ENCODE measurements at regions not wholly inside any gene's neighbourhood (a gene's known extent, or its start where the extent isn't known, plus 50 kb on each side); places are given as distances from the start of the nearest gene placed in this dataset.
A peak's percentile ranks its signal among the peaks of the same experiment; 100 is the strongest.
"Not testable (repeated sequence)": the region's sequence is repeated elsewhere in the genome, so short reads cannot be mapped to it uniquely, and the experiment has no call there.

- no peak for DNase-seq (ENCODE audit: low spot score)
- Histone ChIP-seq H2AFZ (no peak overlapping the region), H3K9me2 (replicated peaks; ENCODE audit: insufficient read depth) (no peaks in the 10 kb centered on the region), H3K4me1 (ENCODE audit: insufficient read depth) (no peaks in the 10 kb centered on the region), H3K27ac (no peak overlapping the region), H4K20me1 (ENCODE audit: insufficient read depth, poor library complexity, severe bottlenecking) (no peaks in the 10 kb centered on the region), H3K36me3 (replicated peaks; ENCODE audit: insufficient read depth, low read depth) (no peaks in the 10 kb centered on the region), H3K4me3 (no peak overlapping the region), H3K27me3 (no peaks in the 10 kb centered on the region), H3K4me2 (peak overlapping the region; percentile 27), H3K9me3 (ENCODE audit: low read depth) (no peaks in the 10 kb centered on the region), H3K79me2 (no peaks in the 10 kb centered on the region)
- TF ChIP-seq EZH2 (IDR thresholded peaks at IDR 0.05; ENCODE audit: borderline replicate concordance) (no peak), CTCF (IDR thresholded peaks at IDR 0.05; ENCODE audit: poor library complexity) (no peak), EZH2phosphoT487 (IDR thresholded peaks at IDR 0.05; ENCODE audit: low read depth, severe bottlenecking, unreplicated experiment) (no peak)
These were observed 89.7 kb upstream of the CMC1 start for GRCh38 chr3:28151608-28152228.

DNA sequence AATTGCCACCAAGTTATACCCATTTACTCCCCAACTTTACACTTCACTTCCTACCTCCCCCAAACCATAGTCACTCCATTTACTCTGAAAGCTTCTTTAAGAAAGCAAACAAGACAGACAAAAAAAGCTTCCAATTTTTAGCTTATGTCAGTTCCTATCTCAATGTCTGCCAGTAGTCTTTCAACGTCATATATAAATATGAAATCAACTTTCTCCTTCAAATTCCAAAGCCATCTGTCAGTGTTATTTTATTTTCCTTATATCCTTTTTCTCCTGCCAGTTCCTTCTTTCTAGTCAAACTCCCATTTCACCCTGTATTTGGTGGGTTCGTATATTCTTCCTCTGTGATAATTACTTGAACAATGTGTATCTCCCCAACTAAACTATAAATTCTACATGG lies 85.8 kb upstream of the CMC1 start:
- TF ChIP-seq CTCF (IDR thresholded peaks at IDR 0.05; ENCODE audit: poor library complexity), result no peak
- TF ChIP-seq EZH2 (IDR thresholded peaks at IDR 0.05; ENCODE audit: borderline replicate concordance), result no peak
- no peak for TF ChIP-seq EZH2phosphoT487 (IDR thresholded peaks at IDR 0.05; ENCODE audit: low read depth, severe bottlenecking, unreplicated experiment)
- Histone ChIP-seq H4K20me1 (ENCODE audit: insufficient read depth, poor library complexity, severe bottlenecking) (no peaks in the 10 kb centered on the region), H3K36me3 (replicated peaks; ENCODE audit: insufficient read depth, low read depth) (no peaks in the 10 kb centered on the region), H3K9me2 (replicated peaks; ENCODE audit: insufficient read depth) (no peaks in the 10 kb centered on the region), H3K4me2 (no peak overlapping the region), H3K27ac (no peak overlapping the region), H3K4me1 (ENCODE audit: insufficient read depth) (no peaks in the 10 kb centered on the region), H3K4me3 (no peak overlapping the region), H3K9me3 (ENCODE audit: low read depth) (no peaks in the 10 kb centered on the region), H2AFZ (no peak overlapping the region), H3K27me3 (no peaks in the 10 kb centered on the region), H3K79me2 (no peaks in the 10 kb centered on the region)
- 67% methylated on average over 2 of the region's 2 CpGs for WGBS (ENCODE audit: low lambda C conversion rate, missing lambda C conversion rate)
- DNase-seq (ENCODE audit: low spot score), result no peak

DNA sequence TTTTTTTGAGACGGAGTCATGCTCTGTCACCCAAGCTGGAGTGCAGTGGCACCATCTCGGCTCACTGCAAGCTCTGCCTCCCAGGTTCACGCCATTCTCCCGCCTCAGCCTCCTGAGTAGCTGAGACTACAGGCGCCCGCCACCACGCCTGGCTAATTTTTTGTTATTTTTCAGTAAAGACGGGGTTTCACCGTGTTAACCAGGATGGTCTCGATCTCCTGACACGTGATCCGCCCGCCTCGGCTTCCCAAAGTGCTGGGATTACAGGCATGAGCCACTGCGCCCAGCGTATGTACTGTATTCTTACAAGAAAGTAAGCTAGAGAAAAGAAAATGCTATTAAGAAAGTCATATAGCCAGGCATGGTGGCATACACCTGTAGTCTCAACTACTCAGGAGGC lies 84.8 kb upstream of the CMC1 start:
- WGBS (ENCODE audit: low lambda C conversion rate, missing lambda C conversion rate), result 88% methylated on average over 14 of the region's 16 CpGs
- not testable (repeated sequence) for H3K4me1 ChIP-seq (ENCODE audit: insufficient read depth); H4K20me1 ChIP-seq (ENCODE audit: insufficient read depth, poor library complexity, severe bottlenecking); H3K27me3 ChIP-seq; H3K9me2 ChIP-seq (replicated peaks; ENCODE audit: insufficient read depth); H3K36me3 ChIP-seq (replicated peaks; ENCODE audit: insufficient read depth, low read depth); DNase-seq (ENCODE audit: low spot score); H3K4me2 ChIP-seq; H3K79me2 ChIP-seq; H3K4me3 ChIP-seq; H3K9me3 ChIP-seq (ENCODE audit: low read depth); H3K27ac ChIP-seq; H2AFZ ChIP-seq

DNA sequence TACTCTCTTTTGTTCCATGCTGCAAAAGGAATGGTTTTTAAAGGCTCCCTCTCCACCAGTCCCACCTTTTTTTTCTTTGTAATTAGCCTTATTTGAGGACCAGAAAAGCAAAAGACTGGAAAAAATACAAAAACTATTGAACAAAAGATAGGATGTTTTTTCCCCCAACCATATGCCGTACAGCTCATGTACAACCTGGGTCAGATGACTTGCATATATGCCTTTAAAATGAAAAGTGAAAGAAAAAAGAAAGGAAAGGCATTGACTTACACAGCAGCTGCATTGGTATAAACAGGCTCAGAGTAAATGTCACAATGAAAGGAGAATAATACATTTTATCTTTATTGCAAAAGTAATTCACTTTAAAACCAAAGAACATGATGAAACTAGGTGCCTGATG lies 69.5 kb upstream of the CMC1 start:
- Histone ChIP-seq H3K4me1 (ENCODE audit: insufficient read depth) (no peaks in the 10 kb centered on the region), H3K27ac (no peak overlapping the region), H3K9me2 (replicated peaks; ENCODE audit: insufficient read depth) (no peaks in the 10 kb centered on the region), H3K4me2 (no peak overlapping the region), H4K20me1 (ENCODE audit: insufficient read depth, poor library complexity, severe bottlenecking) (no peaks in the 10 kb centered on the region), H2AFZ (no peak overlapping the region), H3K79me2 (no peaks in the 10 kb centered on the region), H3K27me3 (no peaks in the 10 kb centered on the region), H3K9me3 (ENCODE audit: low read depth) (no peaks in the 10 kb centered on the region), H3K36me3 (replicated peaks; ENCODE audit: insufficient read depth, low read depth) (no peaks in the 10 kb centered on the region), H3K4me3 (no peak overlapping the region)
- 92% methylated on average over 1 of the region's 1 CpG for WGBS (ENCODE audit: low lambda C conversion rate, missing lambda C conversion rate)
- no peak for DNase-seq (ENCODE audit: low spot score)
- TF ChIP-seq EZH2 (IDR thresholded peaks at IDR 0.05; ENCODE audit: borderline replicate concordance) (no peak), CTCF (IDR thresholded peaks at IDR 0.05; ENCODE audit: poor library complexity) (no peak), EZH2phosphoT487 (IDR thresholded peaks at IDR 0.05; ENCODE audit: low read depth, severe bottlenecking, unreplicated experiment) (no peak)

Measured in hepatocyte (in vitro differentiated cells).